Kidney (tissue), 13 donors: ENCODE measurements at regions not wholly inside any gene's neighbourhood (a gene's known extent, or its start where the extent isn't known, plus 50 kb on each side); places are given as distances from the start of the nearest gene placed in this dataset.

Source experiments
- DNase-seq, 5 donors: peaks; one replicate each; pipeline ENCODE4 v3.0.0-alpha.2; 2013 to 2020
- FAIRE-seq: peaks from 2 replicates; lab custom pipeline; 2012; peaks lifted over from hg19 to GRCh38; lab: Jason Lieb, UNC
- H3K27ac ChIP-seq, 2 donors: one replicate each; pipeline ENCODE4 v1.7.0; 2013; ENCODE audit warnings: low read depth in 2 of 2, low read length in 2 of 2, inconsistent platforms in 1 of 2
- H3K27me3 ChIP-seq: one replicate; pipeline ENCODE4 v1.7.1; 2013; ENCODE audit warnings: low read length, inconsistent platforms; ENCODE audit not compliant: control insufficient read depth, insufficient read depth
- H3K36me3 ChIP-seq, 3 donors: one replicate each; pipeline versions ENCODE4 v1.7.0 to v1.7.1; 2013; ENCODE audit warnings: low read length in 3 of 3, control low read depth in 1 of 3, inconsistent platforms in 1 of 3; ENCODE audit not compliant: insufficient read depth in 3 of 3, control insufficient read depth in 2 of 3
- H3K4me1 ChIP-seq, 3 donors: one replicate each; pipeline versions ENCODE4 v1.7.0 to v1.7.1; 2013; ENCODE audit warnings: low read length in 3 of 3, inconsistent platforms in 1 of 3, low read depth in 1 of 3; ENCODE audit not compliant: control insufficient read depth in 2 of 3, insufficient read depth in 2 of 3
- H3K4me3 ChIP-seq, 3 donors: one replicate each; pipeline versions ENCODE4 v1.7.0 to v1.8.1; 2013; ENCODE audit warnings: low read length in 3 of 3, control low read depth in 1 of 3, inconsistent platforms in 1 of 3
- H3K9ac ChIP-seq, 3 donors: one replicate each; pipeline versions ENCODE4 v1.7.0 to v1.7.1; 2013; ENCODE audit warnings: low read length in 3 of 3, control low read depth in 1 of 3, inconsistent platforms in 1 of 3
- H3K9me3 ChIP-seq, 3 donors: one replicate each; pipeline versions ENCODE4 v1.7.0 to v1.7.1; 2013; ENCODE audit warnings: low read length in 3 of 3, control low read depth in 1 of 3, inconsistent platforms in 1 of 3; ENCODE audit not compliant: control insufficient read depth in 2 of 3, insufficient read depth in 1 of 3
- intact Hi-C: fragments of 100-400 bp; cut with DNase I; formaldehyde crosslinking; loops from one replicate; pipeline ENCODE4 v1.11.1; 2022
- TF ChIP-seq, protein P1 (sequence below): IDR thresholded peaks from 3 replicates; pipeline ENCODE4 v1.5.1; 2012; ENCODE audit warnings: mild to moderate bottlenecking, moderate library complexity, borderline replicate concordance; ENCODE audit not compliant: insufficient read depth; ENCODE audit errors: extremely low read depth
- donor health status: control.
- donor health status: control.
- donor health status: control.
- donor health status: control.
- donor health status: control.
- donor health status: DM: yes; HTN: yes; CAD: no.
- donor health status: Normal renal cell carcinoma (clear cell type).

DNA sequence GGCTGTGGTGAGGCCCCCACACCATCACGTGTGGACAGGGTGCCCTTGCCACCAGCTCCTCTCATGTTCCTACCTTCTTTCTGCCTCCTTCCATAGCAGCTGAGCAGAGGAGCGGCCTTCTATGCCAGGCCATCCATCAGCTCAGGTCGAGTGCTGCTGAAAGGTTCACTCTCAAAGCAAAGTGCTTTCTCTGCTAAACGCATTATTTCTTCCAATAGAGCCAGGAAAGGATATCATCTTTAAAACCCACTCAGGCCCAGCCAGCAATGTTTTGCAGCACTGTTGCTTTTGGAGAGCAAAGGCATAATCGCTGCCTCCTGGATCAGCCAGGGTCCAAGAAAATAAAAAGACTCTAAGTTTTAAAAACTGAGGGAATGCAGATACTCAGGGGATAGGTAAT, 54.9 kb upstream of the GPRC5B start:
- TF ChIP-seq, protein P1, sequence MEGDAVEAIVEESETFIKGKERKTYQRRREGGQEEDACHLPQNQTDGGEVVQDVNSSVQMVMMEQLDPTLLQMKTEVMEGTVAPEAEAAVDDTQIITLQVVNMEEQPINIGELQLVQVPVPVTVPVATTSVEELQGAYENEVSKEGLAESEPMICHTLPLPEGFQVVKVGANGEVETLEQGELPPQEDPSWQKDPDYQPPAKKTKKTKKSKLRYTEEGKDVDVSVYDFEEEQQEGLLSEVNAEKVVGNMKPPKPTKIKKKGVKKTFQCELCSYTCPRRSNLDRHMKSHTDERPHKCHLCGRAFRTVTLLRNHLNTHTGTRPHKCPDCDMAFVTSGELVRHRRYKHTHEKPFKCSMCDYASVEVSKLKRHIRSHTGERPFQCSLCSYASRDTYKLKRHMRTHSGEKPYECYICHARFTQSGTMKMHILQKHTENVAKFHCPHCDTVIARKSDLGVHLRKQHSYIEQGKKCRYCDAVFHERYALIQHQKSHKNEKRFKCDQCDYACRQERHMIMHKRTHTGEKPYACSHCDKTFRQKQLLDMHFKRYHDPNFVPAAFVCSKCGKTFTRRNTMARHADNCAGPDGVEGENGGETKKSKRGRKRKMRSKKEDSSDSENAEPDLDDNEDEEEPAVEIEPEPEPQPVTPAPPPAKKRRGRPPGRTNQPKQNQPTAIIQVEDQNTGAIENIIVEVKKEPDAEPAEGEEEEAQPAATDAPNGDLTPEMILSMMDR, result no peak
- no peak for FAIRE-seq
- Histone ChIP-seq H3K4me3 (no peak overlapping the region), H3K9ac (no peak overlapping the region), H3K9me3 (no peaks in the 10 kb centered on the region), H3K27ac (no peak overlapping the region), H3K4me1 (no peaks in the 10 kb centered on the region), H3K27me3 (no peaks in the 10 kb centered on the region), H3K36me3 (no peaks in the 10 kb centered on the region)
- no peak for DNase-seq
- intact Hi-C loops, result no loop called here

DNA sequence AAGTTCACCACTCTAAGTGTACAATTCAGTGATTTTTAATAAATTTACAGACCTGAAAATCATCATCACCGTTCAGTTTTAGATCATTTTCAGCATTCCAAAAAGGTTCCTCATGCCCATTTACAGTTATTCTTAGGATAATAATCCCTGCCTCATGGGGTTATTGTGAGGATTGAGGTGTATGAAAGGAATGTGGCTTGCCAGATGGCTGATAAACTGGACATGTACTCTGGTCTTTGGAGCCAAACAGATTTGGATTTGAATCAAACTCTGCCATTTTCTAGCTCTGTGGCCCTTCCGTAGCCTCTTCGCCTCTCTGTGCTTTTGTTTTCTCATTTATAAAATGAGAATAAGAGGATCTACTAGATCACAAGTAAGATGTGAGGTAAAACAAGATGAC, 53.9 kb upstream of the GPRC5B start:
- H3K4me3 ChIP-seq, result no peak overlapping the region
- FAIRE-seq (no peak), DNase-seq (no peak)
- intact Hi-C loops, result no loop called here
- no peaks in the 10 kb centered on the region for H3K36me3 ChIP-seq
- H3K9me3 ChIP-seq, result no peaks in the 10 kb centered on the region
- H3K4me1 ChIP-seq, result no peaks in the 10 kb centered on the region
- no peaks in the 10 kb centered on the region for H3K27me3 ChIP-seq
- no peak overlapping the region for H3K9ac ChIP-seq
- H3K27ac ChIP-seq, result no peak overlapping the region
- TF ChIP-seq, protein P1, result no peak

DNA sequence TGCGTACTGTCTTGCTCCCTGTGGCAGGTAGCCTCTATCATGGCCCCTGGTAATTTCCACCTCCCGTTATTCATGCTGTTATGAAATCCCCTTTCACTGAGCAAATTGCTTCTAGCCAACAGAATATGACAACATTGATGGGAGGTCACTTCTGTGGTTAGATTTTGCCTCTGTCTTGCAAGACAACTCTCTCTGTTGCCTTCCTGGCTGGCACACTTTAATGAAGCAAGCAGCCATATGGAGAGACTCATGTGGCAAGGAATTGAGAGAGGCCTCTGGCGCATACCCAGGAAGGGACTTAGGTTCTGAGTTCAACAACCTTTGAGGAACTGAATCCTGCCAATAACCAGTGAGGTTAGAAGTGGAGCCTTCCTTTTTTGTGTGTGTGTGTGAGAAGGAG, 51.8 kb upstream of the GPRC5B start:
- Histone ChIP-seq H3K9ac (no peak overlapping the region), H3K9me3 (no peaks in the 10 kb centered on the region), H3K4me3 (no peak overlapping the region), H3K27me3 (no peaks in the 10 kb centered on the region), H3K36me3 (no peaks in the 10 kb centered on the region), H3K4me1 (no peaks in the 10 kb centered on the region), H3K27ac (no peak overlapping the region)
- intact Hi-C loops, result no loop called here
- FAIRE-seq (no peak), DNase-seq (no peak)
- TF ChIP-seq, protein P1, result no peak

DNA sequence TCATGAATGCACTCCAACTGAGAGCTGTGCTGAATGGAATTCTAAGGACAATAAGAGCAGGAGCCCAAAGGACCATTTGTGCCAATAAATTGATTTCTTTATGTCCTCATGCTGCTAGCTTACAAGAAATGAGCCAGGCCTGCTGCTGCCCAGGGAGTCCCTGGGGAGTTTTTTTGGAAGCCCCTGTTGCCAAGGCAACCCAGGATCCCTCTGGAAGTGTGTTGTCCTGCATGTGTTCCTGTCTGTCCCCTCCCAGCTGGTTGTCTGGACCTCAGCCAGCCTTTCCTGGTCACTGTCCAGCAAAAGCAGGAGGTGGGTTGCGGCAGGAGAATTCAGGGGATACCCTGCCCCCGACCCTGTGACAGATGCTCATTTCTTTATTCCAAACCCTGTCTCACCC, 51.0 kb upstream of the GPRC5B start:
- intact Hi-C loops, result no loop called here
- peak in 4 of 5 donors; percentile 10 to 56 (median 32) for DNase-seq
- Histone ChIP-seq H3K4me3 (no peak overlapping the region), H3K9ac (no peak overlapping the region), H3K36me3 (no peaks in the 10 kb centered on the region), H3K27me3 (no peaks in the 10 kb centered on the region), H3K9me3 (no peaks in the 10 kb centered on the region), H3K4me1 (no peaks in the 10 kb centered on the region), H3K27ac (no peak overlapping the region)
- TF ChIP-seq, protein P1, result no peak
- FAIRE-seq, result no peak
